CD4-positive, alpha-beta T cell treated with Interleukin-10 for 1 hour (primary cell): ENCODE measurements at regions not wholly inside any gene's neighbourhood (a gene's known extent, or its start where the extent isn't known, plus 50 kb on each side); places are given as distances from the start of the nearest gene placed in this dataset.
A peak's percentile ranks its signal among the peaks of the same experiment; 100 is the strongest.

Experiments used
- DNase-seq: peaks from one replicate; pipeline ENCODE4 v3.0.0-alpha.2; 2020

DNA sequence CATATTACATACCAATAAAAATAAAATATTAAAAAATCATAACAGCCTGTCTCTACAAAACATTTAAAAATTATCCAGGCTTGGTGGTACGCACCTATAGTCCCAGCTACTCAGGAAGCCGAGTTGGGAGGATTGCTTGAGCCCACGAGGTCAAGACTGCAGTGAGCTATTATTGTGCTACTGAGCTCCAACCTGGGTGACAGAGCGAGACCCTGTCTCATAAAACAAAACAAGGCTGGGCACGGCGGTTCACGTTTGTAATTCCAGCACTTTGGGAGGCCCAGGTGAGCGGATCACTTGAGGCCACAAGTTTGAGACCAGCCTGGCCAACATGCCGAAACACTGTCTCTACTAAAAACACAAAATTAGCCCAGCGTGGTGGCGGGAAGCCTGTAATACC is 52.2 kb upstream of the LSM14A start:
- no peak for DNase-seq

DNA sequence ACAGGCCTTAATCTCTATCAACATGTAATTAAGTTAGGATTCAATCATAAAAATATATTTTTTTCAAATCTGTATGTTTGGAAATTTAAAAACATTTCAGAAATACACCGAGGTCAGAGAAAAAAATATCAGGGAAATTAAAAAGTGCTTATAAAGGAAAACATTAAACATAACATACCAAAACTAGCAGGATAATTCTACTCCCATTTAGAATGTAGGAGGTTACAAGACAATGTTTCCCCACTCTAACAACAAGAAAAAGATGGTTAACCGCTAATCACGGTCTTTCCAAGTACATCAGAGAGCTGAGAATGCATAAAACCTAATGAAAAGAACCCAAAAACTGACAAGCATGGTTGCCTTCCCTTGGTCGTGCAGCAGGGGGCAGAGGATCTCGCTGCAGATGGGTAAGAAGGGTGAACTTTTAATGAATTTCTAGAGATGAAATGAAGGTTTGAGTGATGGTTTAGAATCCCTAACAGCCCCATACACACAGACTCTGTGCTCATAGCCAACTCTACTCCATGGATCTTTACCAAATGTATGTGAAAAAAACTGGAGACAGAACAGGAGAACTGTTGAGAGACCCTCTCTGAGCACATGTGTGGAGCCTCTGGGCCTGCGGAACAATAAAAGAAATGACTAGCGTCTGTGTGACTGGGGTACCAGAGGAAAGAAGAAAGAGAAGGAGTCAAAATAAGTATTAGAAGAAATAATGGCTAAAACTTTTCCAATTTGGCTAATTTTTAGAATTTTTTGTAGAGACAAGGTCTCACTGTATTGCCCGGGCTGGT is 51.3 kb upstream of the LSM14A start:
- DNase-seq, result peak; percentile 61
